ENCODE measurements at regions not wholly inside any gene's neighbourhood (a gene's known extent, or its start where the extent isn't known, plus 50 kb on each side); places are given as distances from the start of the nearest gene placed in this dataset.

DNA sequence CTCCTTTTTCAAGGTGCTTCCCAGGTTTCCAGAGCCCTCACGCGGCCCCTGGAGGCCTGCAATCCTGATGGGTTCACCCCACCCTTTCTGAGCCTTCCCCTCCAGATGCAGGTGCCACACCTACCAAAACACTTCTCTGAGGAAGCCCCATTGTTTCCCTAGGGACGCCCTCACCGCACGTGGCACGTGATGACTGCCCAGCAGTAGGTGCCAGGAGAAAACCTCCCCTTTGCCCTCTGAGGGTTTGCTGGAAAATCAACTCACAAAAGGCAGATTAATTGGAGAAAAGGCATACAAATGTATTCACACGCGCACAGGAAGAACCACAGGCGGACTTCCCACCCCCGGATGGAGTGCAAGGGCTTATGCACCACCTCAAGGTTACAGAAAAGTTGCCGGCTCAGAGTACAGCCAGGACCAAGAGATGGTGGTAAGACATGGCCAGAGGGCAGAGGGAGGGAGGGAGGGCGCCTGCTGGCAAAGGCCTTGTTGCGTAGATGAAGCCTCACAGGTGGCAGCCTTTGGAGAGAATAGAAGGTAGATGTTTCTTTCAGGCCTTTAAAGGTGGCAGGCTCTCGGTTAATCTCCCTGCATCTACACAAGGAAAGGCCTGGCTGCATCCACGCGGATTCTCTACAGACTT lies 269.4 kb upstream of the RAB6C start:
- no peak for DNase-seq

DNA sequence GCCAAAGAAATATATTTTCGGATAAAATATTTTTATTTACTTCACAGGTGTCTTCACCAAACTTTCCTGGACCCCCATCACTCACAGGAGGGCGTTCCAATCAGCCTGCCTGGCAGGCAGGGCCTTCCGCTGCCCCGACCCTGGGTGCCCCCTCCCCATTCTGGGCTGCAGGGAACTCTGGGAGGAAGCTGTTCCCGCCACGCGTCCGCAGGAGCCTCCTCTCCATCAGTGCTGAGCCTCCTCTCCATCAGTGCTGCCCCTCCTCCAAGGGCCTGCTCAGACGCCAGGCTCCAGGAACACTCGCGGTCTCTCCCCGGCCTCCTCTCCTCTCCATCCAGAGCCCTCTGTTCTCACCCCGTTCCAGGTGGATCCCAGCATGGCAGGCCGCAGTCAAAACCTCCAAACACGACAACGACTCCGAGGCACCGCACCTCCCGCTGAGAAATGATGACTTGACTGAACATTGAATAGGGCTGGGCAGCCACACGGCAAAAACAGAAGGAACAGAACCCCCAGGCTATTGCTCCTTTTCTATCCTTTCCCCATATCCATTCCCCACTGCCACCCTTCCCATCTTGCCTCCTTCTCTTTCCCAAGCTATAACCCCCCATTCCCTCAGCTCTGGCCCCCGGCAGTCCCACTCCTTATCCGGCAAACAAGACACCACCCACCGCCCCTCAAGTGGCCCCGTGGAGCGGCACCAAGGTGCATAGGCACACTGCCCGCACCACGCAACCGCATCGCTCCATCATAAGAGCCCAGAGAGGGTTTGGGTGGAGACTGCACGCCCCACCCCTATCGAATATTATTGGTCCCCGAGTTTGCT lies 268.6 kb upstream of the RAB6C start:
- DNase-seq = no peak

DNA sequence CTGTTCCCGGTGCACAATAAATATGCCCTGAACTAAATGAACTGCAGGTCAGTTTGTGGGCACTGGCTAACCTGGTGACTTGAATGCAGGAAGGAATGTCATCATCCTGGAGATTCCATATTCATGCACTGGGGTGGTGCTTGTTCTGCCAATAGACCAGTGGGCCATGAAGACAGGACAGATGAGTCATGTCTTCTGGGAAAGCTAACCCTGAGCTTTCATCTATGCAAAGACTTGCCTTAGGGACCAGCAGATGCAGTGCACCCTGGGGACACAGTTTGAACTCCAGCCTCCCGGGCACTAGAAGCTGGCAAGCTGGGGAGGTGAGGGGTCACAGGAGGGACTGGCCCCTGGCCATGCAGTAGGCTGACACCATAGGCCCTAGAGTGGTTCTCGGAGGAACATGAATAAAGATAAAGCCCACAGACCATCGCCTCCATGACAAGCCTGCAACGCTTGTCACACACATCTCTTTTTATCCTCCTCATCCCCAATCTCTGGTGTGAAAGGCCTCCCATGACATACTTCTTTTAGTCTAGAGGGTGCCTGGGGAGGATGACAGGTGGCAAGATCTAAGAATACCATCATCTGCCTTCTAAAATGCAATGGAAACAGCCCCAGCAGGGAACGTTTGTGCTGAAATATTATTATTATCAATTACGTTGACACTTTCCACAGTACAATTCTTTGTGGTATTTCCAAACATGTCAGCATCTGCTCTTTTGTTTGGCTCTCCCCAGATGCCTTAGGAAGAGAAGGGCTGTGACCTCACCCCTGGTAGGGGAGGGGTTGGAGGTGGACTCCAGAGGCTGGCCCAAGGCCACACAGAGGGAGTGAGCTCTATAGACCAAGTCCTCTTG lies 267.4 kb upstream of the RAB6C start:
- DNase-seq = no peak

DNA sequence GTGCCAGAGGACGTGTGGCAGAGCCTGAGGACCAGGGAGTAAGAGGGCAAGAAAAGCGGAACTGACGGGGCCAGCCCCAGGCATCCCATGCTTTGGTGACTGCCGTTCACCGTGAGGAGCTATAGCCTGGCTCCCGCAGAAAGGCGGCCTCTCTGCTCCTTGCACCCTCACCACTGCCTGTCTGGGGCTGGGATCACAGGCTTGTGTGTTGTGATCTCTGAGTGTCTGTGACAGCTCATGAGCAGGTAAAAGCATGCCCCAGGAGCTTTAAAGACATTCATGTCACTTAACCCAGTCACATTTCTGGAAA lies 266.8 kb upstream of the RAB6C start:
- DNase-seq = no peak

DNA sequence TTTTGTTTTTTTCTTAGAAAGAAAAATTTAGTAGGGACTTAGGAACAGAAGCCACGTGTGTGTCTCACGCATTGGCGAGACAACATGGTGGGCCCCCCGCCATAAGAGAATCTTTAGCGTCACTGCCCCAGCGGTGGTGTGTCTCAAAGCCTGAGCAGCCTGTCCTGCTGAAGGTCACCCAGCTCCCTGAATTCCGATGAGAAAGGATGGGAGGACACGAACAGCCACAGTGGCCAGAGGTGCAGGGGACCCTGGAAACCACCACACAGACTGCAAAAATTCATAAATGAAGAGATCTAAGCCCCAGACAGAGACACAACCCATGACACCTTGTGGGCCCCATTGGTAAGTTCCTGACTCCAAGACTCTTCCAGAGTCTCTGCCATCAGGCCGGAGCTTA lies 266.1 kb upstream of the RAB6C start:
- DNase-seq = no peak

DNA sequence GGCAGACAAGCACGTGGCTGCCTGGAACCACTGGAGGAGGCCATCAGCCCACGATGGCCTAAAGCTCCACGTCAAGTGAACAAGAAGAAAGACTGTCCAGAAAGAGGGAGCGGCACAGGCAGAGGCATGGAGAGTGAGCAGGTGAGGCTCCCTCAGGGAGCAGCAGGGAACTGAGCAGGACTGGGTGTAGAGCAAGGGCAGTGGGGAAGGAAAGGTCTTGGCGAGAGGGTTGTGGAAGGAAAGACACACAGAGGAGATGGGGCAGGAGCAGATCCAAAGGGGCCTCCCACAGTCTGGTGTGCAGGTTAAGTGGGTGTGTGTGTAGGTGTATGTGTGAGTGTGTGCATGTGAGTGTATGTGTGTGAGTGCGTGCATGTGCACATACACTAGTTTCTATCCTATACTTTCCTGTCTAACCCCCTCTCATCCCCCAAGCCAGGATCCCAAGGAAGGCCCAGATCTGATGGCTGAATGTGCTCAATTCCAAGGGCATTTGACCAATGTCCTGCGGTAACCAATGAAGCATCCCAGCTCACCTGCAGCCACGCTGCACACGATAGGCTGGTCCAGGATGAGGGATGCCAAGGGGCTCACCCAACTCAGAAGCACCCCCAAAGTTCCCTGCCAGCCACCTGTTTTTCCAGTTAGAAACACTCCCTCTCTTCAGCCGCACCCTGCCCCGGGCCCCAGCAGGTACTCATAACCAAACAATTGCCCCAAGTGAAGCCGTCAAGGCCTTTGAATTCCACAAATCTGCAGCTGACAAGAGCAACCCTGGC lies 262.5 kb upstream of the RAB6C start:
- no peak for DNase-seq

DNA sequence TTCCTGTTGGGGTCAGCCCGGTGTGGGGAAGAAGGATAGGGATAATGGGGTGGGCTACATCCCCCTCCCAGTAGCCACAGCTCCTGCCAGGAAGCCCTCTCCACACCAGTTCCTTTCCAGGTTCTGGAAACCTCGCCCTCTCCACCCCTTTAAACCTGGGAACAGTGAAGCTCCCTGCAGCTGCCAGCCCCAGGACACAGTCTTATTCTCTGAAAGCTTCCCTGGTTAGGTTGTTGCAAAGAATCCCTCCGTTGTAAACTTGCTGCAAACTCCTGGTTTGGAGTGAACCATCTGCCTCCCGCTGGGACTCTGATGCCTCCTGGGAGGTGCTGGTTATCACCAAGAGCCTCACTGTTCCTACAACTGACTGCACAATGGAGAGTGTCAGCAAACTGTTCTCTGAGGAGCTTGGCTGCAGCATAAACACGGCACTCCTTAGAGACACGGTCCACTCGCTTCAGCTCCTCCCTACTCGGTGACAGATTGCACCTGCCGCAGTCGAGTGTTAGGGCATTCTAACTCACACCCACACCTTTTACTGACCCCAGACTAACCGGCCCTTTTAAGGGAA lies 261.8 kb upstream of the RAB6C start:
- DNase-seq = no peak

DNA sequence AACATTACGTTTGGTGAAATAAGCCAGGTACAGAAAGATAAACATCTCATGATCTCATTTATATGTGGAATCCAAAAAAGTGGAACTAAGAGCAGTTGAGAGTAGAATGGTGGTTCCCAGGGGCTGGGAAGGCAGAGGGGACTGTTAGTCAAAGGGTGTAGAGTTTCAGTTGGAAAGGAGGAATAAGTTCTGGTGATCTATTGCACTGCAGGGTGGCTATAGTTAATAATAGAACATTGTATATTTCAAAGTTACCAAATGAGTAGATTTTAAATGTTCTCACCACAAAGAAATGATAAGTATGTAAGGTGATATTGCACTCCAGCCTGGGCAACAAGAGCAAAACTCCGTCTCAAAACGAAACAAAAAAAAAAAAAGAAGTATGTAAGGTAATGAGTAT lies 260.1 kb upstream of the RAB6C start:
- no peak for DNase-seq

DNA sequence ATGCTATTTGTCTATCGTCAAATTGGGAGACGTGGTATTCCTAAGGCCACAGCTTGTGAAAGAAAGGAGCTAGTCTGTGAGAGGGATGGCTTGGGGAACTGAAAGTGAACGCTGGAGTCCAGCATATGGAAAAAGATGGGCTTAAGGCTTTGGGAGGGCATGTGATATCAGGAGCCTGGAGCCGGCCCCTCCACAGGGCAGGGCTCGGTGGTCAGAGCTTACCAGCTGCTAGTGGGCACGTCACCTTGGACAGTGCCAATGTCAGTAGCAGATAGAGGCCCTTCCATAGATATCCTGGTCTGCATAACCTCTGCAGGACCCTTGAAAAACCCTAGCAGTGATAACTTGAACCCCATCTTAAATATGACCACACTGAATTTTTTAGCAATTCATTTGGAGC lies 259.1 kb upstream of the RAB6C start:
- no peak for DNase-seq

DNA sequence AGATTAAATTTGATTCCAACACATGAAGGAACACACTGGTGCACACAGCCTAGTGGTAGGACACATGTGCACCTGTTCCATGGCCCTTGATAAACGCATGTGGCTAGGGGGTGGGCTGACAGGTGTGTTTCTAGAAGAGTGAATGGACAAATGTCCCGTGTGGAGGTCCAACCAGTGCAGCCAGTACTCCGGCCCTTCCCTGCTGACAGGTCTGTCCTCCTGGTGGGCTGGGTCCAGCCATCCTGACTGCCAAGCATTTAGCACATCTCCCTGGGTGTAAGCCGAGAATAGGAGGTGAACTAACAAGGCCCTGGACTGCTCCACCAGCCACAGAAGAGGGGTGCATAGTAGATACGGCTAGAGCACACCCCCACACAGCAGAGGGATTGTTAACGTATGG lies 258.7 kb upstream of the RAB6C start:
- no peak for DNase-seq

DNA sequence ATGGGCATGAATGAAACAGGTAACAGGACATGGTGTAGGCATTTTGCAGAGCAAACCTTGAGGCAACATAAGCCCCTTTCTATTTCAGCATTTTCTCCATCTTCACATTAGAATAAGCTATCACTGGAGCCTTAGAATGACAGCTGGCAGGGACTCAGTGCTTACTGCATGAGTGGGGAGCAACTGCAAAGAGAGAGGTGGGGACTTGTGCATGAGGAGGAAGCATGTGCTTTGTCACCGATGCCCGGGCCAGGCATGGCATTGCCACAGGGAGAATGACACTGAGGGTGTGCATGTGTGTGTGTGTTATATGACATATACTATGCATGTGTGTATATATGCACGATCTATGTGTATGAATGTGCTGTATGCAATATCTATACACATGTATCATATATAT lies 258.2 kb upstream of the RAB6C start:
- DNase-seq = no peak

DNA sequence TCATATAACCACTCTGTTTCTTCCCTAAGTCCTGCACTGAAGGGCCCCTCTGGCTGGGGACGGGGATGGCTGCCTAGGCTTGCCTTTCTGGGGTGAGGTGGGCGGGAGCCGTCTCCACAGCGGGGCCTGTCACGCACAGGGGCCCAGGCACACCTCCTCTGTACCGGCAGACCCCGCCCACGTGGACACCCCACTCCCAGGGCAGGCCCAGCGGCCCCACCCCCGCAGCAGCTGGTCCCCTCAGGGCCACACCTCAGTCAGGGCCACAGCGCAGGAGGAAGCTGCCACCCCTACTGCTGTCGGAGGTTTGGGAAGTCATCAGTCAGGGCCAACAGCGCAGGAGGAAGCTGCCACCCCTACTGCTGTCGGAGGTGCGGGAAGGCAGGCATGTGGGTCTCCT lies 257.6 kb upstream of the RAB6C start:
- no peak for DNase-seq

DNA sequence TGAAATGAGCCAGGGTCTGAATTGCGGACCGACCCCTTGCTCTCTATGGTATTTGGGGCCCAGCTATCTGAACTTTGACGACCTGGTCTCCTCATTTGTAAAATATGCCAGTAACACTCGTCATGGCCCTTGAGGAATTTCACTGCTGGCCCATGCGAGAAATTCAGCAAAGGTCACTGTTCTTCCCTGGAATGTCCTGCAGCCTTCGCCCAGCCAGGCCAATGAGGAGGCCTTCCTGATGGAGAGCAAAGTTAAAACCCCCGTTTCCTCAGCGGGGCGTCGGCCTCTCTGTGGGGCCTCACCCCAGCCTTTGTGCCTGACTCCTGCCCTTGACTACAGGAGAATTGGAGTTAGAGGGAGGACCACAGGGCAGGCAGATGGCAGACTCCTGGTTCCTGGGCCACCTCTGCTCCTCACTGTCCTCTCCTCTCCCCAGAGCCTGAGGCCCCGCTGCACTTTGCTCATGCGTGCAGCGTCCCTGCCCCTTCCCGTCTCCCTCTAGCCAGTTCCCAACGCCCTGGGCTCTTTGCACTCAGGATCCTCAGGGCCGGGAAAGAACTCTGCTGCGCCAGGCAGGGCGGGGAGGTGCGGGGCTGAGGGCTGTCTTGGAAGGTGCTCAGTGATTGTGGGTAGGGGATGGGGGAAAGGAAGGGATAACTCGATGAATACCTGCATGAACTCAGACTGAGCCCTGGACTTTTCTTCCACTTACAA lies 257.0 kb upstream of the RAB6C start:
- no peak for DNase-seq

DNA sequence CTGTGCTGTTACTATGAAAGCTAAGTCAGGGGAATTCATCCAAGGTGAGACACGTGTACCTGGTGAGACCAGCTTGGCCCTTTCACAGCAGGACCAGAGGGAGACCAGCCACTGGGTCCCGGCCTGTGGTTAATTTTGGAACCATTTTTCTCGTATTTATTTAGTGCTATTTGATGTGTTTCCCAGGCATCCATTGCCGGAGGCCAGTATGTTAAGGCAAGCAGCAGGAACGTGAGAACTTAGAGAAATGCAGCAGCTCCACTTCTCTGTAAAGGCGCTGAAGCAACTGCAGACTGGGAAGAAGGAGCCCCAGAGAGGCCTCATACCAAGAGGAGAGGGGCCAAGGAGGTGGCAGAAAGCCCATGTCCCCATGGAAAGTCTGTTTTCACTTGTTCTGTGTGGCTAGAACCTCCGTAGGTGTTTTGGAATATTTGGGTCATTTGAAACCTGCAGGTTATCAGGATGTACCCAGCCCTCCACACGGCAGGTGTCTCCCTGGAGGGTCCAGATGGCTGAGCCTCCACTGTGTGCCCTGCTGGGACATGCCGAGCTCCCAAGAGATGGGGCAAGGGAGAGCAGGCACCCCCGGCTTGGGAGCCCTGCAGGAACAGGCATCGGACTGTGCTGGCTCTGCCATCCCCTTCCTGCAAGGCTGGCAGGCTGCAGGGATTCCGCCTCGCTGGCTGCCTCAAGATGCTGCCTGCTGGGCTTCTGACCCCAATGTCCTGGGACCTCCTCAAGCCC lies 256.0 kb upstream of the RAB6C start:
- DNase-seq = no peak

DNA sequence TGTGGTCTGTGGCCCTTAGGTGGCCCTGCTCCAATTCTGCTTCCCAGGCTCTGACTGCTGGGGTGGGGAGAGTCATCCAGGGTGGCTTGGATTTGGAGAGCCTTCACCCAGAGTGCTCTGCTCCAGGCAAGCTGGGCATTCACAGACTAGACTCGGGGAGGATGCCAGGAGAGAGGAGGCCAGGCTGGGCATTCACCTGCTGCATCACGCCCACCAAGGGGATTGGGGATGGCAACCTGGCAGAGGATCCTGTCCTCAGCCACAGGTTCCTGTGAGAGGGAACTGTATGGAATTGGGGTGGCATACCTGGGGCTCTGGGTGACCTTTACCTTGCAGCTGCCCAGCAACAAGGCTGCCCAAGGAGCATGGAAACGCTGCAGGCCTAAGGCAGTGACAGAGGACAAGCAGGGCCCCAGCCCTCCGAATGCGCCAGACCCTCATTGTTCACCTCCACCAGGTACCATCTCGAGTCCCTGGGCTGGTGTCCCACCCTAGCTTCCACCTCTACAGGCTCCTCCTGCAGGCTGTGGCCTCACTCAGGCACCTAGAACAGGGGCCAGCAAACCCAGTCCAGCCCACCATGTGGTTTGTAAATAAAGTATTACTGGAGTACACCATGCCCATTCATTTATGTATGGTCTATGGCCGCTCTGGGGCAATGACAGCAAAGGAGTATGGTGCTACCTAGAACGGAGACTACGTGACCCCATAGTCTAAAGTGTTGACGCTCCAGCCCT lies 255.3 kb upstream of the RAB6C start:
- DNase-seq = no peak

DNA sequence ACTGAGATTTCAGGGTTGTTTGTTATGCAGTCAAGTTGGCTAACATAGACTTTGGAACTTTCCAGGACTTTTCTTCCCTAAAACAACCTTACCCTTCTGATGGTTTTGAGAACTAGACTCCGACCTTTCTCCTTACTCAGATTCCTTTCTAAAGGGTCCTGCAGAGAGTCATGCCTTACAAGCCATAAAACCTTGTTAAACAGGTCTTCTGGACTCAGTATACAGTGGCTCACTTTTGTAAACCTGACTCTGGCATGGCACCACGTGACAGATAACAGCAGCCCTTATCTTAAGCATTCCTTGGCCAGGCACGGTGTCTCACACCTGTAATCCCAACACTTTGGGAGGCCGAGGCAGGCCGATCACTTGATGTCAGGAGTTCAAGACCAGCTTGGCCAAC lies 253.2 kb upstream of the RAB6C start:
- DNase-seq = no peak

DNA sequence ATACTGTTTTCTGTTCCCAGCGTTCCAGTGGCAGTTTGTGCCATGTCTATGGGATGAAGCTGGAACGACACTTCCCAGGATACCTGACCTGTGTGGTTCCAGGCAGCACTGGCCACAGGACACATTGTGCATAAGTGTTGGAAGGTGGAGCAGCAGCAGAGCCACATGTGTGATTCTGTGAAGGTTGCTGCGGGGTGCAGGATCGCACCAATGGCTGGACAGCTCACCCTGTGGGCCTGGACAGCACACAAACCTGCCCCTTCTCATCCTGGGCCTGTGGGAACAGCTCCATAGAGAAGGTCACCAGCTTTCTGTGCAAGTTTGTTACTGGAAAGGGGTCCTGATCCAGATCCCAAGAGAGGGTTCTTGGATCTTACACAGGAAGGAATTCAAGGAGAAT lies 252.2 kb upstream of the RAB6C start:
- DNase-seq = no peak

DNA sequence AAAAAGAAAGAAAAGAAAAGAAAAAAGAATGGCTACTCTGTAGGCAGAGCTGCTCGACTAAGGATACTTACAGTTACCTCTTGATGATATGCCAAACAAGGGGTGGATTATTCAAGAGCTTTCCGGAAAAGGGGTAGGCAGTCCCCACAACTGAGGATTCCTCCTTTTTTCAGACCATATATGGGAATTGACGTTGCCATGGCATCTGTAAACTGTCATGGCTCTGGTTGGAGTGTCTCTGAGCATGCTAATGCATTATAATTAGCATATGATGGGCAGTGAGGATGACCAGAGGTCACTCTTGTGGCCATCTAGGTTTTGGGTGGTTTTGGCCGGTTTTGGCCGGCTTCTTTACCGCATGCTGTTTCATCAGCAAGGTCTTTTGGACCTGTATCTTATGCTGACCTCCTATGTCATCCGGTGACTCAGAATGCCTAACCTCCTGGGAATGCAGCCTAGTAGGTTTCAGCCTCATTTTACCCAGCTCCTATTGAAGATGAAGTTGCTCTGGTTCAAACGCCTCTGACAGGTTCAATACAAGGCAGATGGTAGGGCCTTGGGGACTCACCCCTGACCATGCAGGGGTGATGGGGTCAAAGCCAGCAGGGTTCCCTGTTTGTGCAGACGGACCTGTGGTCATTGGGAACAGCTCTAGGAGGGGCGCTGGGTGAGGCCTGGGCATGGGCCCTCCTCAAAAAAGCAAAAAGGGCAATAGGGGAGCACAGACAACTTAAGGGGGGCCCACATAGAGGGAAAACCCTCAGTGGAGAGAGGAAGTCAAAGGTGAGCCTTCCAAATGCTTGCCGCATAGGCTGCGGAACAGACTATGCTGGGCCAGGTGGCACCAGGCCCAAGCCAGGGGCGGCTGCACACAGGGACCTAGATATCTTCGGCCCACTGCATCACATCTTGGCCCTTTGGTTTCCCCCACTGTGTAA lies 251.2 kb upstream of the RAB6C start:
- DNase-seq = no peak

DNA sequence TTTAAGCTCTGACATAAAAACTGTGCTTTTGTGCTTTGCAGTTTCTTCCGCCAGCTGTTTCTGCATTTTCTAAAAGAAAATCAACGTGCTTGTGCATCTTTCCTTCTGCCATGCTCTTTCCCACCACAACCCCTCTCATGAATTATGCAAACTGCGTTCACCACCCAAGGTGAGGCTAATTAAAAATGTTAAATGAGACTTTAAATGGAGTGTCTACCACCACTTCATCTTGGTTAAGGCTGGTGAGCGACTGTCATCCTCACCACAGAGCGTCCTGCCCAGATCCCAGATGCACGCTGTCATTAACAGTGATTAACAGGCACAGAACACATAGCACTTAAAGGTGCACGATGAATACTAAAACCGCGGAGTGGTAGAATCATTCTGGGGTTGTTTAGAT lies 250.5 kb upstream of the RAB6C start:
- no peak for DNase-seq

DNA sequence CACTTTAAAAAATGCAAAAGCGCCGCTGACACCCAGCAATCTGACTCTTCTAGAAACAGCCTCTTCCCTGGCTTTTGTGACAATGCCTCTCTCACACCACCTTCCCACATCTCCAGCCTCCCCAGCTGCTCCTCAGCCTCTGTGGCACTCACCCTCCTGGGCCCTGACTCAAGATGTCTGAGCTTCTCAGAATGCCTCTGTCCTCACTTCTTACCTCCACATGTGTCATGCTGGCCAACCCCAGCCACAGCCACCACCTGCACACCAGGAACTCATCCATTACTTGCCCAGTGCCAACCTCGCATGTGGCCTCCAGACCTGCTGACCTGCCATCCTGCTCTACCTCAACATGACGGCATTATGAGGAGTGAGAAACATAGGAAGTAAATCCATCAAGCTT lies 249.8 kb upstream of the RAB6C start:
- DNase-seq = no peak
